Activated naive CD8-positive, alpha-beta T cell treated with anti-CD3 and anti-CD28 coated beads, Interleukin-2, amount 50 U/mL, for 24 hours (primary cell): ENCODE measurements at regions not wholly inside any gene's neighbourhood (a gene's known extent, or its start where the extent isn't known, plus 50 kb on each side); places are given as distances from the start of the nearest gene placed in this dataset.

Experiments used
- ATAC-seq: fragments of 150-1000 bp; cut with Tn5 transposase; one replicate; pipeline ENCODE4 v1.10.0; 2021
- DNase-seq: peaks from one replicate; pipeline ENCODE4 v3.0.0; 2021
- H3K27ac Mint-ChIP-seq: one replicate; pipeline ENCODE4 v1.8.0; 2021; ENCODE audit warnings: mild to moderate bottlenecking, mixed read lengths
- H3K27me3 Mint-ChIP-seq: one replicate; pipeline ENCODE4 v1.8.0; 2021; ENCODE audit warnings: mixed read lengths
- H3K36me3 Mint-ChIP-seq: one replicate; pipeline ENCODE4 v1.8.0; 2021; ENCODE audit warnings: low read depth, mixed read lengths
- H3K4me1 Mint-ChIP-seq: one replicate; pipeline ENCODE4 v1.8.0; 2021; ENCODE audit warnings: mixed read lengths
- H3K4me3 Mint-ChIP-seq: one replicate; pipeline ENCODE4 v1.8.0; 2021; ENCODE audit warnings: mild to moderate bottlenecking, moderate library complexity, mixed read lengths
- H3K9me3 Mint-ChIP-seq: one replicate; pipeline ENCODE4 v1.8.0; 2021; ENCODE audit warnings: mixed read lengths

DNA sequence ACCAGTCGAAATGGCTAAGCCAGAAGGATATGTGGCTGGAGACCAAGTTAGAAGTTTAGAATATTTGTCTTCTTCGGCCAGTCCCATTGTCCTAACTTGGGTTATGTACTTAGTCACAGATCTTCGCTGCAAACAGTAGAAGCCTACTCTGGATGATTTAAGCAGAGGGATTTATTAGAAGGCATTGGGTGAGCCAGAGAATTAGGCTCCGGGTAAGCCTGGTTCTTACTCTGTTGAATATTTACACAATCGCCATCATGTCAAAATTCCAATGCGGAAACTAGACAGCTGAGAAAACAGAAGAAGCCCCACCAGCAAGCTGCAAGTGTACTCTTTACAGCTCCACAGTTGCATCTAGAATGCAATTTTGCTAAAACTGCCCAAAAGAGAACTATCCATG, 276.6 kb downstream of the CMPK2 start:
- DNase-seq (no peak), ATAC-seq (no peak)
- Mint-ChIP-seq H3K27me3 (no peaks in the 10 kb centered on the region), H3K4me3 (no peak overlapping the region), H3K36me3 (no peaks in the 10 kb centered on the region), H3K27ac (no peak overlapping the region), H3K4me1 (no peaks in the 10 kb centered on the region), H3K9me3 (no peaks in the 10 kb centered on the region)

GRCh38 chr2:6590442-6590841, 275.3 kb downstream of the CMPK2 start:
- H3K27me3 Mint-ChIP-seq = no peaks in the 10 kb centered on the region
- H3K4me3 Mint-ChIP-seq = no peak overlapping the region
- H3K9me3 Mint-ChIP-seq = no peaks in the 10 kb centered on the region
- DNase-seq (no peak), ATAC-seq (no peak)
- no peaks in the 10 kb centered on the region for H3K36me3 Mint-ChIP-seq
- H3K27ac Mint-ChIP-seq = no peak overlapping the region
- H3K4me1 Mint-ChIP-seq = no peaks in the 10 kb centered on the region

- Mint-ChIP-seq H3K4me1 (no peaks in the 10 kb centered on the region), H3K27ac (no peak overlapping the region), H3K27me3 (no peaks in the 10 kb centered on the region), H3K9me3 (peaks cover 3% of the 10 kb centered on the region), H3K36me3 (no peaks in the 10 kb centered on the region), H3K4me3 (no peak overlapping the region)
- DNase-seq (no peak), ATAC-seq (no peak)
Measured at GRCh38 chr2:6602471-6602870, 263.2 kb downstream of the CMPK2 start.

GRCh38 chr2:6605836-6606505, 259.7 kb downstream of the CMPK2 start:
- Mint-ChIP-seq H3K27me3 (no peaks in the 10 kb centered on the region), H3K4me3 (no peak overlapping the region), H3K36me3 (no peaks in the 10 kb centered on the region), H3K9me3 (peaks cover 3% of the 10 kb centered on the region), H3K27ac (no peak overlapping the region), H3K4me1 (no peaks in the 10 kb centered on the region)
- ATAC-seq (no peak), DNase-seq (no peak)

- Mint-ChIP-seq H3K4me3 (no peak overlapping the region), H3K27me3 (peaks cover 3% of the 10 kb centered on the region), H3K36me3 (no peaks in the 10 kb centered on the region), H3K27ac (no peak overlapping the region), H3K4me1 (no peaks in the 10 kb centered on the region), H3K9me3 (peaks cover 9% of the 10 kb centered on the region)
- no peak for ATAC-seq
- no peak for DNase-seq
Measured at GRCh38 chr2:6617794-6618193, 247.9 kb downstream of the CMPK2 start.

DNA sequence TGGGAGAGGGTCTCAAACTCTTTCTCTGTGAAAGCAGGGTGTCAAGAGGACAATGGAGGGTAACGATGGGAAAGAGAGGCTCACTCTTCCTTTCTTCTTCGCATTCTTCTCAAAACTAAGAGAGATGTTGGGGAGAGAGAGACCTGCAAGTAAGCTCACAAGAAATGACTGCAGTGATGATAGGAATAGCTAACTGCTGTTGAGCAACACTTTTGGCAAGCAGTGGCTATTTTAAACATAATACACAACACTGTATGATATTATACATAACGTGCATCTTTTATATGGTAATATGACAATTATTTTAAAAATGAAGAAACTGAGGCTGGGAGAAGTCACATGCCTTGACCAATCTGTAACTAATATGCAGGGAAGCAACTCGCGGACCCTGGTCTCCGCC, 247.5 kb downstream of the CMPK2 start:
- H3K9me3 Mint-ChIP-seq = peaks cover 5% of the 10 kb centered on the region
- H3K4me1 Mint-ChIP-seq = no peaks in the 10 kb centered on the region
- no peak overlapping the region for H3K4me3 Mint-ChIP-seq
- ATAC-seq = no peak
- H3K27ac Mint-ChIP-seq = no peak overlapping the region
- H3K27me3 Mint-ChIP-seq = peaks cover 3% of the 10 kb centered on the region
- no peak for DNase-seq
- H3K36me3 Mint-ChIP-seq = no peaks in the 10 kb centered on the region

DNA sequence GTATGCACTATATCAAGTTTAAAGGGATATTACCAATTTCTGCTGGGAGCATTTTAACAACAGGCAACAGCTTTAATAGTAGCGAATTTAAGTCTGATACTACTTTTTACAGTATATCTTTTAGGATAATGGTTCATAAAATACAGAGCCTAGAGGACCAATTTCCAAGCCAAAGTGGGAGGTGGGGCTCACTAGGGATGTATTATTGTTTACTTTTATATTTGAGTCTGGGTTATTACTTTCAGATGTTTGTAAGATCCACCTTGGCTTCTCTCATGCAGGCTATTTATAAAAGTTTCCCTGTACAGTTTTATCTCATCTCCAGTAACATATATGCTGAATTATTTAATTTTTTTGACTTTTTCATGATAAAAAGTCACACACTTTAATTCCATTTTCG, 242.0 kb downstream of the CMPK2 start:
- no peaks in the 10 kb centered on the region for H3K4me1 Mint-ChIP-seq
- H3K27me3 Mint-ChIP-seq = no peaks in the 10 kb centered on the region
- no peaks in the 10 kb centered on the region for H3K36me3 Mint-ChIP-seq
- no peak overlapping the region for H3K27ac Mint-ChIP-seq
- no peak overlapping the region for H3K4me3 Mint-ChIP-seq
- no peak for ATAC-seq
- H3K9me3 Mint-ChIP-seq = no peaks in the 10 kb centered on the region
- DNase-seq = no peak

GRCh38 chr2:6626401-6627012, 239.2 kb downstream of the CMPK2 start:
- no peaks in the 10 kb centered on the region for H3K4me1 Mint-ChIP-seq
- no peak for DNase-seq
- H3K27me3 Mint-ChIP-seq = no peaks in the 10 kb centered on the region
- no peak overlapping the region for H3K27ac Mint-ChIP-seq
- no peak for ATAC-seq
- H3K36me3 Mint-ChIP-seq = no peaks in the 10 kb centered on the region
- no peak overlapping the region for H3K4me3 Mint-ChIP-seq
- H3K9me3 Mint-ChIP-seq = no peaks in the 10 kb centered on the region

GRCh38 chr2:6627316-6627715, 238.4 kb downstream of the CMPK2 start:
- H3K27me3 Mint-ChIP-seq = no peaks in the 10 kb centered on the region
- H3K27ac Mint-ChIP-seq = no peak overlapping the region
- DNase-seq = no peak

DNA sequence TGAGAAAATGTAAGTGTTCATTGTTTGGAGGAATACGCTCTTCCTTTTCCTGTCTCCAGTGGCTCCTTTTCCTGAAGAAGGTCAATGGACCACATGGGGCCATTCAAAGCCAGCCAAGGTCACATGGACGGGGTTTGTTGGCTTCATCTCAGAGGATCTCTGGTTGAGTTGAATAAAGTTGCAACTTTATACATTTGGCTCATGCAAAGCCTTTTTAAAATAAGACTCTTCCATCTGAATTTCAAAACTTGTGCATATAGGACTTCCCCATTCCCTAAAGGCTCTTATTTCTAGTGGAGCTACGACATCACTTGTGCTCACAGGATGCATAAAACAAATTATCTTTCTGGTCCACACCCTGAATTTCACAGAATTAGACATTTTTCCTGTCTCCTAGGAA, 235.5 kb downstream of the CMPK2 start:
- ATAC-seq (no peak), DNase-seq (no peak)
- no peaks in the 10 kb centered on the region for H3K9me3 Mint-ChIP-seq
- H3K4me3 Mint-ChIP-seq = no peak overlapping the region
- no peak overlapping the region for H3K27ac Mint-ChIP-seq
- no peaks in the 10 kb centered on the region for H3K4me1 Mint-ChIP-seq
- H3K36me3 Mint-ChIP-seq = no peaks in the 10 kb centered on the region
- H3K27me3 Mint-ChIP-seq = no peaks in the 10 kb centered on the region

More at GRCh38 chr2:6627316-6627715, 238.4 kb downstream of the CMPK2 start:
- Mint-ChIP-seq H3K36me3 (no peaks in the 10 kb centered on the region), H3K4me3 (no peak overlapping the region), H3K9me3 (no peaks in the 10 kb centered on the region), H3K4me1 (no peaks in the 10 kb centered on the region)
- no peak for ATAC-seq

DNA sequence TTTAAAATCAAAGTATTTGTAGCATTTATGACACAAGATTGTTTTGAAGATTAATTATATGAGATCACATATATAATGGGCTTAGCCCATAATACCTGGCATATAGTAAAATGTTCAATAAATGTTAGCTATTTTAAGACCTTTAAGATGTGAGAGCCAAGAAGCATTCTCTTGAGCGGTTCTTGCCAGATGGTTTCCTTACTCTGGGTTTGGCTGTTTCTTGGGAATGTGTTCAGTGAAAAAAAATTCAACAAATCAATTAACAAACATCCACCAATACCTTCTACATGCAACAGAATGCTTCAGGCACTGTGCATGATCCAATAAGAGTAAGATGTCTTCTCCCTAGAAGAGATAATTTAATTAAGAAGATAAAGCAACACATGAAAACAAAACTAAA, 230.4 kb downstream of the CMPK2 start:
- no peak for DNase-seq
- no peaks in the 10 kb centered on the region for H3K9me3 Mint-ChIP-seq
- ATAC-seq = no peak
- H3K4me1 Mint-ChIP-seq = no peaks in the 10 kb centered on the region
- no peak overlapping the region for H3K4me3 Mint-ChIP-seq
- H3K27me3 Mint-ChIP-seq = no peaks in the 10 kb centered on the region
- no peaks in the 10 kb centered on the region for H3K36me3 Mint-ChIP-seq
- no peak overlapping the region for H3K27ac Mint-ChIP-seq

DNA sequence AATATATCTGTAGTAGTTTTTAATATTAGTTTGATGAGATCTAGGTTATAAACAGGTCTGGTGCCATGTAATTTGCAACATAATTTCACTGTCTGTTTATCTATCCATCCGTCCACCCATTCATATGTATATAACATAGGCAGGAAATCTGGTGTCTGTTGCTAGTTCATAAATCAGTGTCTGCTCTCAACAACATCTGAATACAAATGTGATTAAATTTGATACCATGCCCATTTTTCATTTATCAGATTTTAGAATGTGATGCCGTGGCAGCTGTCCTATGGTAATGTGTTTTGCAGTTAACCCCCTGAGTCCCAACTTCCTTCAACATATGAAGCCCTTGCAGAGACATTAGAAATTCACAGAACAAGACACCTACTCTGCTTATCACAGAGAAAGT, 228.4 kb downstream of the CMPK2 start:
- Mint-ChIP-seq H3K27ac (no peak overlapping the region), H3K9me3 (no peaks in the 10 kb centered on the region), H3K27me3 (peaks cover 4% of the 10 kb centered on the region), H3K36me3 (no peaks in the 10 kb centered on the region), H3K4me3 (no peak overlapping the region), H3K4me1 (no peaks in the 10 kb centered on the region)
- ATAC-seq (no peak), DNase-seq (no peak)

DNA sequence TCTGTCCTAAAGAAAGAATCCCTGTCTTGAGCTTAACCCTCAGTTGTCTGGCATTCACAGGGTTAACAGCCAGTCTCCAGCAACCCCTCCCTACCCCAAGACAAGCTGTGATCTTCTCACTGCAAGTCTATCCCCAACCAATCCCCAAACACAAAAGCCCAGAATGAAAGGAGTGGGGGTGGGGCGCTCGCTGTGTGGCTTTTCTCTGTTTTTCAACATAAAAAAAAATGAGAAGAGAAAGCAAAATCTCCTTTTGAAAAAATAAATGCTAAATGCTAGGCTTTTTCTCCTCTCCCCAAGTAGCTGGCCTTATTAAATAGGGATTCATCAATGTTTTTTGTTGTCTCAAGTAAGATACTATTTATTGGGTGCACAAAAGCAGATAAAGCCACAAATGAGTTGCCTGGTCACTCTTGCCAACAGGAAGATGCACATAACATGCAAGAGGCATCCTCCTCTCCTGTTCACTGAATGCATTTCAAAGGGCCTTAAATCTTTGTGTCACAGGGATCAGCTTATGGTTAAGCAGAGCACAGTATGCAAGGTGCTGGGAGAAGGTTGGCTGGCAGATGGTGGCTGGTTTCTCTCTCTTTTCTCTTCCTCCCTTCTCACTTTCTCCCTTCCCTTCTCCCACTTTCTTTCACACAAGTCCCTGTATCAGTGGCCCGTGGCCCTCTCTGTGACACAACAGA, 225.6 kb downstream of the CMPK2 start:
- H3K27ac Mint-ChIP-seq = no peak overlapping the region
- no peaks in the 10 kb centered on the region for H3K4me1 Mint-ChIP-seq
- peaks cover 4% of the 10 kb centered on the region for H3K27me3 Mint-ChIP-seq
- no peak for DNase-seq
- H3K4me3 Mint-ChIP-seq = no peak overlapping the region
- ATAC-seq = no peak
- no peaks in the 10 kb centered on the region for H3K36me3 Mint-ChIP-seq
- peaks cover 3% of the 10 kb centered on the region for H3K9me3 Mint-ChIP-seq

DNA sequence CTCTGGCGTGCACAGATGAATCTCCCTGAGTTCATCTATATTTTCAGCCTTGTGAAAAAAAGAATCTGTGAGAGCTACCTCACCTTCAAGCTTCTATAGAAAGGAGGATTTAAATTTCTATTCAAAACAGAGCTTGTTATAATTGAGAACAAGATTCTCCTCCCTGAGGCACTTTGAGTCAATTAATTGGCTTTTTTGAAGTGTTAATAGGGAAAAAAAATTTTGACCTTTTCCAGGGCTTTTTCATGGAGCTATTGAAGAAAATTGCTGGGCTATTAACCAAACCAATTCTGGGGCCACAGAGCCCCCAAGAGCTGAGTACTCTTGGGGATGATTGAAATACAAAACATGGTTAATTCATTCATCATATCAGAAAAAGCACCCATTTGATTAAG, 225.1 kb downstream of the CMPK2 start:
- ATAC-seq = no peak
- DNase-seq = no peak
- no peak overlapping the region for H3K4me3 Mint-ChIP-seq
- H3K27ac Mint-ChIP-seq = no peak overlapping the region
- peaks cover 4% of the 10 kb centered on the region for H3K27me3 Mint-ChIP-seq
- H3K36me3 Mint-ChIP-seq = no peaks in the 10 kb centered on the region
- peaks cover 3% of the 10 kb centered on the region for H3K9me3 Mint-ChIP-seq
- H3K4me1 Mint-ChIP-seq = no peaks in the 10 kb centered on the region

- no peak overlapping the region for H3K4me3 Mint-ChIP-seq
- DNase-seq (no peak), ATAC-seq (no peak)
- H3K9me3 Mint-ChIP-seq = peaks cover 3% of the 10 kb centered on the region
- no peaks in the 10 kb centered on the region for H3K36me3 Mint-ChIP-seq
- no peak overlapping the region for H3K27ac Mint-ChIP-seq
- H3K27me3 Mint-ChIP-seq = peaks cover 4% of the 10 kb centered on the region
- H3K4me1 Mint-ChIP-seq = no peaks in the 10 kb centered on the region
Measured at GRCh38 chr2:6641956-6642355, 223.8 kb downstream of the CMPK2 start.
